ENCODE measurements at regions not wholly inside any gene's neighbourhood (a gene's known extent, or its start where the extent isn't known, plus 50 kb on each side); places are given as distances from the start of the nearest gene placed in this dataset.

- peaks cover 51% of the 10 kb centered on the region for H3K4me1 ChIP-seq (ENCODE audit: control insufficient read depth, low read length)
- H3K9me3 ChIP-seq (ENCODE audit: control insufficient read depth, insufficient read depth, low read length), result no peaks in the 10 kb centered on the region
- no peak for TF ChIP-seq EZH2phosphoT487 (IDR thresholded peaks at IDR 0.05; ENCODE audit: borderline replicate concordance, low read length)
- no peak for TF ChIP-seq CTCF (IDR thresholded peaks at IDR 0.05; ENCODE audit: low read depth, low read length, poor library complexity, severe bottlenecking)
- no peaks in the 10 kb centered on the region for H3F3A ChIP-seq (ENCODE audit: control insufficient read depth, insufficient read depth)
- H3K9me2 ChIP-seq (replicated peaks; ENCODE audit: control insufficient read depth, low read length), result no peaks in the 10 kb centered on the region
- no peak overlapping the region for H3K4me3 ChIP-seq (ENCODE audit: low read length)
- no peaks in the 10 kb centered on the region for H3K27me3 ChIP-seq (ENCODE audit: control insufficient read depth, low read length)
- no peaks in the 10 kb centered on the region for H3K36me3 ChIP-seq (ENCODE audit: control insufficient read depth, low read length)
- no peaks in the 10 kb centered on the region for H3K79me2 ChIP-seq (ENCODE audit: control insufficient read depth, low read length)
- H3K4me2 ChIP-seq (ENCODE audit: low read length), result no peak overlapping the region
- no peak overlapping the region for H3K27ac ChIP-seq (ENCODE audit: low read depth, low read length)
- H4K20me1 ChIP-seq (ENCODE audit: control insufficient read depth, insufficient read depth, low read depth, low read length), result no peaks in the 10 kb centered on the region
Observed at GRCh38 chr6:15952231-15953151, 176.4 kb upstream of the MYLIP start.

GRCh38 chr6:15950962-15951569, 177.8 kb upstream of the MYLIP start:
- Histone ChIP-seq H3K4me2 (ENCODE audit: low read length) (no peak overlapping the region), H3F3A (ENCODE audit: control insufficient read depth, insufficient read depth) (no peaks in the 10 kb centered on the region)
- TF ChIP-seq EZH2phosphoT487 (IDR thresholded peaks at IDR 0.05; ENCODE audit: borderline replicate concordance, low read length) (no peak), CTCF (IDR thresholded peaks at IDR 0.05; ENCODE audit: low read depth, low read length, poor library complexity, severe bottlenecking) (no peak)

GRCh38 chr6:15949982-15950381, 178.9 kb upstream of the MYLIP start:
- H3F3A ChIP-seq (ENCODE audit: control insufficient read depth, insufficient read depth), result no peaks in the 10 kb centered on the region
- H3K9me2 ChIP-seq (replicated peaks; ENCODE audit: control insufficient read depth, low read length), result no peaks in the 10 kb centered on the region
- no peaks in the 10 kb centered on the region for H4K20me1 ChIP-seq (ENCODE audit: control insufficient read depth, insufficient read depth, low read depth, low read length)
- no peak overlapping the region for H3K4me2 ChIP-seq (ENCODE audit: low read length)
- no peaks in the 10 kb centered on the region for H3K27me3 ChIP-seq (ENCODE audit: control insufficient read depth, low read length)
- no peak overlapping the region for H3K4me3 ChIP-seq (ENCODE audit: low read length)
- H3K9me3 ChIP-seq (ENCODE audit: control insufficient read depth, insufficient read depth, low read length), result no peaks in the 10 kb centered on the region
- H3K36me3 ChIP-seq (ENCODE audit: control insufficient read depth, low read length), result no peaks in the 10 kb centered on the region
- H3K4me1 ChIP-seq (ENCODE audit: control insufficient read depth, low read length), result peaks cover 42% of the 10 kb centered on the region
- no peak for TF ChIP-seq CTCF (IDR thresholded peaks at IDR 0.05; ENCODE audit: low read depth, low read length, poor library complexity, severe bottlenecking)
- H3K27ac ChIP-seq (ENCODE audit: low read depth, low read length), result no peak overlapping the region
- H3K79me2 ChIP-seq (ENCODE audit: control insufficient read depth, low read length), result no peaks in the 10 kb centered on the region

More at GRCh38 chr6:15950962-15951569, 177.8 kb upstream of the MYLIP start:
- H3K27ac ChIP-seq (ENCODE audit: low read depth, low read length), result no peak overlapping the region
- H3K4me3 ChIP-seq (ENCODE audit: low read length), result no peak overlapping the region
- no peaks in the 10 kb centered on the region for H4K20me1 ChIP-seq (ENCODE audit: control insufficient read depth, insufficient read depth, low read depth, low read length)
- no peaks in the 10 kb centered on the region for H3K9me3 ChIP-seq (ENCODE audit: control insufficient read depth, insufficient read depth, low read length)
- H3K4me1 ChIP-seq (ENCODE audit: control insufficient read depth, low read length), result peaks cover 44% of the 10 kb centered on the region
- H3K27me3 ChIP-seq (ENCODE audit: control insufficient read depth, low read length), result no peaks in the 10 kb centered on the region
- H3K79me2 ChIP-seq (ENCODE audit: control insufficient read depth, low read length), result no peaks in the 10 kb centered on the region
- H3K36me3 ChIP-seq (ENCODE audit: control insufficient read depth, low read length), result no peaks in the 10 kb centered on the region
- H3K9me2 ChIP-seq (replicated peaks; ENCODE audit: control insufficient read depth, low read length), result no peaks in the 10 kb centered on the region

All from DOHH2 (cell line).